Dendritic cell treated with granulocyte-macrophage colony-stimulating factor and Interleukin-4, amounts not matched to agents 40 ng/mL and 50 ng/mL, for 4 days (primary cell): ENCODE measurements at regions not wholly inside any gene's neighbourhood (a gene's known extent, or its start where the extent isn't known, plus 50 kb on each side); places are given as distances from the start of the nearest gene placed in this dataset.

ENCODE experiments used
- H3K27ac Mint-ChIP-seq: one replicate; pipeline ENCODE4 v1.8.0; 2022; ENCODE audit warnings: mild to moderate bottlenecking, mixed read lengths
- H3K27me3 Mint-ChIP-seq: one replicate; pipeline ENCODE4 v1.8.0; 2022; ENCODE audit warnings: mild to moderate bottlenecking, mixed read lengths
- H3K36me3 Mint-ChIP-seq: one replicate; pipeline ENCODE4 v1.8.0; 2022; ENCODE audit warnings: low read depth, mixed read lengths
- H3K4me1 Mint-ChIP-seq: one replicate; pipeline ENCODE4 v1.8.0; 2022; ENCODE audit warnings: low read depth, mixed read lengths
- H3K4me3 Mint-ChIP-seq: one replicate; pipeline ENCODE4 v1.8.0; 2022; ENCODE audit warnings: mild to moderate bottlenecking, moderate library complexity, mixed read lengths
- H3K9me3 Mint-ChIP-seq: one replicate; pipeline ENCODE4 v1.8.0; 2022; ENCODE audit warnings: mixed read lengths
- intact Hi-C: fragments of 100-400 bp; cut with micrococcal nuclease; formaldehyde crosslinking; loops from one replicate; pipeline ENCODE4 v1.15.0; 2022

DNA sequence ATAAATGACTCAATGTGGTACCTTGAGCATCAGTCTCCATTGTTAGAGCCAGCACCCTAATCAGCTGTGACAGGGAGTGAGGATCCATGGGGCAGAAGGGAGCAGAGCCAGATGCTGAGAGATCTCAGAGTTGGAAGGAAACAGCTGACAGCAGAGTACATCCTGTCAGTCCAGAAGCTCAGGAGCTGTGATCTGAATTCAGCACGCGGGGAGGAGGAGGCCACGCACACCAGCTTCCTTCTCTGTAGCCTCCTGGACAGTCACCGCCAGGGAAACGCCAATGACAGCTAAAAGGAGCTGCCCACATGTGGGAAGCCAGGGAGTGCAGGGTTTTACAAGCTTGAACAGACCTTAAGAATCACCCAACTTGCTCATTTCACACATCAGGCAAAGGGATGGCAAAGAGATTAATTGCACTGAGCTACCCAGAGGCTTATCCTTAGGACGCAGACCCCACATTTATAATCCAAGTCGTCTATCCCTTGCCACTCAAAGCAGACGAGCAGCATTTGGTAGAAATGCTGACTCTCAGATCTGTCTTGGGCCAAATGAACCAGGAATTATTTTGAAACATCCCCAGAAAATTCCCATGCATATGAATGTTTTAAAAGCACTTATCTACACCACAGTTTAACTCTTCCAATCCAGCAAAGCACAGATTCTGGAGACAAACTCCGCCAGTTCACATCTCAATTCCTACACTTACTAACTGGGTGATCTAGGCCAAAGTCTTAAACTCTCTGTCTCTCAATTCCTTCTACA is 322.6 kb upstream of the TMTC1 start:
- Mint-ChIP-seq H3K27ac (no peak overlapping the region), H3K36me3 (no peaks in the 10 kb centered on the region), H3K9me3 (peaks cover 32% of the 10 kb centered on the region), H3K4me1 (no peaks in the 10 kb centered on the region), H3K4me3 (no peak overlapping the region), H3K27me3 (no peaks in the 10 kb centered on the region)
- intact Hi-C loops = no loop called here

DNA sequence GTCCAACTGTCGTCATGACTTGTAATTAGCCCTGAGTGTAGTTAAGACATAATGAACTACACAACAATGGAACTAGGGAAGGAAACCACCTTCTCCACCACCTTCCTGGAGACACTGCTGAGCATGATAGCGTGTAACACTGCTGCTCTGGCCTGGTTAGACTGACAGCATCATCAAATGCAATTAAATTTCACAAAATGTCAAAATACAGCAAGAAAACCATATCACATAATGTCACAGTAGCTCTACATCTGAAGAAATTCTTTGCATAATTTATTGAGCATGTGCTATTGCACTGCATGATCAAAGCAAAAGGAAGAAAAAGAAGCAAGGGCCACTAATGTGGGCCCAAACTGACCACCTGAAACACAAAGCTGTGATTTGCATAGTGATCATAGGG is 321.8 kb upstream of the TMTC1 start:
- Mint-ChIP-seq H3K27me3 (no peaks in the 10 kb centered on the region), H3K27ac (no peak overlapping the region), H3K36me3 (no peaks in the 10 kb centered on the region), H3K4me3 (no peak overlapping the region), H3K9me3 (peaks cover 23% of the 10 kb centered on the region), H3K4me1 (no peaks in the 10 kb centered on the region)
- intact Hi-C loops = no loop called here

DNA sequence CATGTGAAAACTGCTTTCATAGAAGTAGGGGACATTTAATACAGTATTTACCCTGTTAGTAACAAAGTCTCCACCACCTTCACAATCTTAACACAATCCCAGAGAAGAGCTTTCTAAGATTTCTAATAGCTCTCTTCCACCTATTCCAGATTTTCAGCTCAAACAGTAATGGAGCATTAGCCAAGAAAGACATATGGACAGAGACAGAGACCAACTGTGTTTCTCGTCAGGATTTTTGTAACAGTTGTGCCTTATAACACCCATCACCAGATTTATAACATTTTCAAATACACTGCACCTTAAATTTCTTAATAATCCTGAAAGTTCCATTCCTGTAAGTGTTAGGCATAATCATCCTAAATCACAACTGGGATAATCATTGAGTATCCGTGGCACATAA is 321.2 kb upstream of the TMTC1 start:
- Mint-ChIP-seq H3K27me3 (no peaks in the 10 kb centered on the region), H3K36me3 (no peaks in the 10 kb centered on the region), H3K9me3 (peaks cover 23% of the 10 kb centered on the region), H3K4me3 (no peak overlapping the region), H3K4me1 (no peaks in the 10 kb centered on the region), H3K27ac (no peak overlapping the region)
- intact Hi-C loops = no loop called here

DNA sequence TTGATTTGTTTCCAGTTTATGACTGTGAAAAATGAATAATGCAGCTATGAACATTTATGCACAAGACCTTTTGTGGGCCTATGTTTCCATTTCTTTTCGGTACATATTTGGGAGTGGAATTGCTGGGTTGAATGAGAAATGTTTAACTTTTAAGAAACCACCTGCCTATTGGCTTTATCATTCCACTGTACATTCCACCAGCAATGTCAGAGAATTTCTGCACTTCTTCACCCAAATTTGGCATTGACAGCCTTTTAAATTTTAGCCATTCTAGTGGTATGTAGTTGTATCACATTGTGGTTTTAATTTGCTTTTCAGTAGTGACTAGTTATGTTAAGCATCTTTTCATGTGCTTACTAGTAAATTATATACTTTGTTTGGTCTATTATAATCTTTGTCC is 317.0 kb upstream of the TMTC1 start:
- no peaks in the 10 kb centered on the region for H3K36me3 Mint-ChIP-seq
- intact Hi-C loops = no loop called here
- no peaks in the 10 kb centered on the region for H3K9me3 Mint-ChIP-seq

DNA sequence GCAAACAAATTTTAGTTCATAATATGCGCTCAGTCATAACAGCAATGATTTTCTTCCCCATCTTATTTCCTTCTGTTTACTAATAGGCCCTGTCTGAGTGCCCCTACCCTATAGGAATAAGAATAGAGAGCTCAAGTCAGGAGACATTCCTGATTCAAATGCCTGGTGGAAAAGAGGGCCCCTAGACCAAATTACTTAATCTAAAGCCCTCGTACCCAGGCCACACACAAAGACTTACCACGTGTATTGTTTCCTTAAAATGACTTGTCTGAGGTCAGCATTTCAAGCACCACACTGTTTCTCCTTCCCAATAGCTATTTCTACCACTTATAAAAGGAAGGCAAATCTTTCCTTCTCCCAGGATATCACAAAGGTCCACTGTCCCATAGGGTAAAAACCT is 314.9 kb upstream of the TMTC1 start:
- Mint-ChIP-seq H3K4me1 (no peaks in the 10 kb centered on the region), H3K36me3 (no peaks in the 10 kb centered on the region), H3K9me3 (peaks cover 13% of the 10 kb centered on the region), H3K27ac (no peak overlapping the region), H3K4me3 (no peak overlapping the region), H3K27me3 (no peaks in the 10 kb centered on the region)
- intact Hi-C loops = no loop called here

More for the DNA sequence above, 317.0 kb upstream of the TMTC1 start:
- H3K4me1 Mint-ChIP-seq = no peaks in the 10 kb centered on the region
- H3K27me3 Mint-ChIP-seq = no peaks in the 10 kb centered on the region
- no peak overlapping the region for H3K27ac Mint-ChIP-seq
- H3K4me3 Mint-ChIP-seq = no peak overlapping the region

DNA sequence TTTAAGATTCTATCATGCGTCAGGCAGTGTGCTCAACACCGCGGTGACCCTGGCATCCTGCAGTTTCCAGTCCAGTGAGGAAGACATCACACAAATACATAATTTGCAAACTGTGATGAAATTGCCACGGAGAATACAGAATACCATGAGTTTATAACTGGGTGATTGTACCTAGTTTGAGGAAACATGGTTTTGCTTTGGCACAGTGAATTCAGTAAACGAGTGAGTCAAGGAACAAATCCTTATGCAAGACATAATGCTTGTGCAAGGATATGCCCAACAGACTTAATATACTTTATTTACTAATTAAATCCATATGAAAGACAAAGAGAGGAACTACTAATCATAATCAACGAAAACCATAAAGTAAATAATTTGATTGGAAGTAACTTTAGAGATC is 311.8 kb upstream of the TMTC1 start:
- Mint-ChIP-seq H3K27ac (no peak overlapping the region), H3K4me3 (no peak overlapping the region), H3K36me3 (no peaks in the 10 kb centered on the region), H3K9me3 (peaks cover 16% of the 10 kb centered on the region), H3K27me3 (no peaks in the 10 kb centered on the region), H3K4me1 (no peaks in the 10 kb centered on the region)
- intact Hi-C loops = no loop called here

DNA sequence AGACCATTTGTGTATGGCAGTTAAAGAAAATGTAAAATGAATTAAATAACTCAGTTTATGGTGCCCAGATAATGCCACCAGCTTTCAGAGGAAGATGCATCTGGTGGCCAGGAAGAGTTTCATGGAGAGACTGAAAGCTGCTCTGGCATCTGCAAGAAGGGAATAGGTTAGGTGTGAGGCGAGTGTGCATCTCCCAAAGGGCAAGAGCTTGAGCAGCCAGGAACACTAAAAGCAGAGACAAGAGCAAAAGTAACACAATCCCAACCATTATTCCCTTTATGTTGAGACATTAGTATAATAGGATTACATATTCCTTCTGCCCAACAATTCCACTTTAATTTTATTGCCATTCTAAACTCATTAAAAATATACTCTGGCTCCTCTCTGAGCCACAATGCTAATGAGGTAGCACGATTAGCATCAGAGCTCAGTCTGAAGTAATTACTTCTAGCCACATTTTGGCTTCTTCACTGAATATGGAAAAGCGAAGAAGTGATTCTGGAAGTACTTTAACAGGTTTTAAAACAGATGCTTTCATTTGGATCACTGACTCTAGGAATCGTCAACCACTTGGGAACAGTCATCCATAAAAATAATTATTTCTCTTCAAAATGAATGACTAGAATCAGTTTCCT is 309.4 kb upstream of the TMTC1 start:
- Mint-ChIP-seq H3K27ac (no peak overlapping the region), H3K27me3 (no peaks in the 10 kb centered on the region), H3K4me3 (no peak overlapping the region), H3K36me3 (no peaks in the 10 kb centered on the region), H3K4me1 (no peaks in the 10 kb centered on the region), H3K9me3 (peaks cover 16% of the 10 kb centered on the region)
- intact Hi-C loops = no loop called here

DNA sequence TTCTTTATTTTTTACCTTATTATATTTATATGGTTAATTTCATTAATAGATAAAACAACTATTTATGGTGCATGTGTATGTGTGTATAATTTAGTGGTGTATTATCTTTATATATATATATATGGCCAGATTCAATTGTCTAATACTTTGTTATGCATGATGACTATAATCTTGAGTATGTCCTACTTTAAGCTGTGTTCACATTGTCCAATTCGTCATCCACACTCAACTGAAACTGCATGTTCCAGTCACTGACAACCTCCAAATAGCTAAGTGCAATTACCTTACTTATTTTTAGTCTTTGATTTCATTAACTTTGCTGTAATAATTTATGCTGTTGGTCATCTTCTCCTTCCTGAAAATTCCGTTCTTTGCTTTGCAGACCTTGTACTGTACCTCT is 306.5 kb upstream of the TMTC1 start:
- intact Hi-C loops = no loop called here
- Mint-ChIP-seq H3K36me3 (no peaks in the 10 kb centered on the region), H3K27me3 (no peaks in the 10 kb centered on the region), H3K27ac (no peak overlapping the region), H3K9me3 (peaks cover 16% of the 10 kb centered on the region), H3K4me3 (no peak overlapping the region), H3K4me1 (no peaks in the 10 kb centered on the region)

DNA sequence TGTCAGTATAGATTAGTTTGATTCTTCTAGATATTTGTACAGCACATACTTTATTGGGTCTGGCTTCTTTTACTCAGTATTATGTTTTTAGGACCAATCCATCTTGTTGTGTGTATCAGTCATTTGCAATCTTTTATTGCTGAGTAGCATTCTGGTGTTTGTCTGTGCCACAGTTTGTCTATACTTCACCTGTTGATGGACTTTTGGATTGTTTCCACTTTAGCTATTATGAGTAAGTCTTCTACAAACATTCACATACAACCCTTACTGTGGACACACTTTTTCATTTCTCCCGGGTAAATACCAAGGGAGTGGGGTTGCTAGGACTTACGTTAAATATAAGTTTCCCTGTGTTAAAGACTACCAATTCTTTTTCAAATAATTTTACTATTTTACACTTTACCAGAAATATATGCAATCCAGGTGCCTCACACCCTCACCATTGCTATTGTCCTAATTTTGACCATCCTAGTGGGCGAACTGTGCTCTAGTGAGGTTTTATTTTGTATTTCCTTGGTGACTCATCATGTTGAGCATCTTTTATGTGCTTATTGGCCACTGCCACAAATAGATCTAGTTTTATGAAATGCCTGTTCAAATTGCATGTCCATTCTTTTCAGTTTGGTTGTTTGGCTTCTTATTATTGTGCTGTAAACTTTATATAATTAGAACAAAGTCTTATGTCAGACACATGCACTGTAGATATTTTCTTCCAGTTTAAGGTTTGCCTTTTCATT is 304.7 kb upstream of the TMTC1 start:
- Mint-ChIP-seq H3K27me3 (no peaks in the 10 kb centered on the region), H3K4me3 (no peak overlapping the region), H3K4me1 (no peaks in the 10 kb centered on the region), H3K36me3 (no peaks in the 10 kb centered on the region), H3K9me3 (peaks cover under 1% of the 10 kb centered on the region), H3K27ac (no peak overlapping the region)
- intact Hi-C loops = no loop called here

DNA sequence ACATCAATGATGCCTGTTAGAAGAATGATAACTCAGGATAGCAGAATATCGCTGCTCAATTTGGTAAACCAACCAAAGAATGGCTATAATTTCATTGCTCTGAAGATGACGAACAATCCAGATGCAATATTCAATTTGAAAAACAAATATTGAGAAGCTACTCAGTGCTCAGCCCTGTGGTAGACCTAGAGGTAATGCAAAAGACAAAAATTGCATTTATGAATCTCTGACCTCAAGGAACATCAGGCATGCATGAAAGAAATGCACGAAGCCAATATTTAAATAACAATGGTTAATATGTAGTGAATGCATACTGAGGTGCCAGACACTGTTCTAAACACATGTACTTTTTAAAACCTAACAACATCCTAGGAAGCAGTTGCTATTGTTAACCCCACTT is 298.6 kb upstream of the TMTC1 start:
- Mint-ChIP-seq H3K4me1 (no peaks in the 10 kb centered on the region), H3K36me3 (no peaks in the 10 kb centered on the region), H3K27me3 (no peaks in the 10 kb centered on the region), H3K27ac (no peak overlapping the region), H3K4me3 (no peak overlapping the region), H3K9me3 (peaks cover 19% of the 10 kb centered on the region)
- intact Hi-C loops = no loop called here

DNA sequence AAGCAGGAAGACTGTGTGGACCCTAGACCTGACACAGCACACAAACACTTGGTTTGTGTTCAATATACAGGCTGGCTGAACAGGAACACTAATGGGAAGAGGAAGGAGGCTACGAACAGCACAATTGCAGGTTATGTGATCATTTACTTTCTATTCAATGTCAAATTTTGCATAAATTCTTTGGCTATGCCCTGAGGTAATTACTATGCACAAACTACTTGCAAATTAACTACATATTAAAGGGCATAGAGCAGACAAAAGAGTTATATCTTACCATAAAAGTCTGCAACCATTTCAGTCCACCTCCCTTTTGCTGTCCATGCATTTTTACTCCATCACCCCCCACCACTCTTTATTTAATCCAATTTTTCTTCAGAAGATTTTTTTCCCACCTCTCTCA is 291.2 kb upstream of the TMTC1 start:
- H3K9me3 Mint-ChIP-seq = peaks cover 10% of the 10 kb centered on the region
- H3K27ac Mint-ChIP-seq = no peak overlapping the region
- H3K4me1 Mint-ChIP-seq = no peaks in the 10 kb centered on the region
- no peaks in the 10 kb centered on the region for H3K36me3 Mint-ChIP-seq
- no peak overlapping the region for H3K4me3 Mint-ChIP-seq
- H3K27me3 Mint-ChIP-seq = no peaks in the 10 kb centered on the region
- intact Hi-C loops = no loop called here

DNA sequence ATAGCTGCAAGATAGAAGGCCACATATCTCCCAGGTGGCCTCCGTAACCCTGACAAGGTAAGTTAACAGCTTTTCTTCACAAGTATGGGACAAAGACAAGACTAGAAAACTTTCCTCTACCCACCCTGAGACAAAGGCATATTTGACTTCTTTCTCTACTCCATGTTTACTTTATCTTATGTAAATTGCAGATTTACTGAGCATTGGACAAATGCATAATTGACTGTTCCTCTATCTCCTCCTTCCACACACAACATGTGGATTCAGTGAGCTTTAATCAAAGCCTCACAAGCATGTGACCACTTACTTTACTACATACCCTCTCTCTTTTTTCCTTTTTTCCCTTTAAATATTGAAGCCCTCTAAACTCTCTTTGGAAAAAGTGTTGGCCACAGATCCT is 289.1 kb upstream of the TMTC1 start:
- H3K4me1 Mint-ChIP-seq = no peaks in the 10 kb centered on the region
- H3K9me3 Mint-ChIP-seq = peaks cover 14% of the 10 kb centered on the region
- H3K36me3 Mint-ChIP-seq = no peaks in the 10 kb centered on the region
- H3K27me3 Mint-ChIP-seq = no peaks in the 10 kb centered on the region
- H3K27ac Mint-ChIP-seq = no peak overlapping the region
- intact Hi-C loops = no loop called here
- H3K4me3 Mint-ChIP-seq = no peak overlapping the region

DNA sequence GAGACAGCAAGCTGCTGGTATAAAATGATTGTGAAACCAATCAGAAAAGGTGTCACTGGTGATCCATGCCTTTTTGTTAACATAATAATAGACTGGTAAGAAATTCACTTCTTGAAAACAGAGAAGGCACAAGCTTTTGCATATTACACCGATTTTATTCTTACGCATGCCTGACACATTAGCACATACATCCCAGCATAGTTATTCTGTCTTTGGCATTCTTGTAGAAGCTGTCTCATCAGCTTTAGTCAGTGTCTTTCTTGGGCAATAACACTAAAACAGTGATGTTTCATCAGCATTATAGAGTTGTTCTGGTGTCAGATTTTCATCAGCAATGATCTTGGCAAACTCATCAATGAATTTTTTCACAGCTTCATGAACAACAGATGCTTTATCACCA is 283.4 kb upstream of the TMTC1 start:
- Mint-ChIP-seq H3K4me1 (no peaks in the 10 kb centered on the region), H3K4me3 (no peak overlapping the region), H3K9me3 (peaks cover 15% of the 10 kb centered on the region), H3K27ac (no peak overlapping the region), H3K27me3 (no peaks in the 10 kb centered on the region), H3K36me3 (no peaks in the 10 kb centered on the region)
- intact Hi-C loops = no loop called here

DNA sequence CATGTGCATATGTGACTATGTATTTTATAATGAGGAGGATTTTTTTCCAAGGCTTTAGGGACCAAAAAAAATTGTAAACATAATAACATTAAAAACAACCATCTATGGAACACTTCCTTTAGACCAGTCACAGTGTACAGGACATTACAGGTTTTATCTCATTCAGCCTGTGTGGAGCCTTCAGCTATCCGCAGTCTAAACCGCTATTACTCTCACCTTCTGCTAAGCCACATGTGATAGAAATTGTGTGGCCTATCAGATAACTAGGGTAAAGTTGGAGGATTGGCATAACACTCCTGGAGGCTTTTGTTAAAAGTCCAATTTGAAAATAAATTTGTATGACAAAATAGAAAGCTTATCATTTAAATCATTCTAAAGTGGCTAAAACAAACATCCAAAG is 281.2 kb upstream of the TMTC1 start:
- Mint-ChIP-seq H3K27me3 (no peaks in the 10 kb centered on the region), H3K4me1 (no peaks in the 10 kb centered on the region), H3K9me3 (peaks cover 15% of the 10 kb centered on the region)

More for the DNA sequence above, 281.2 kb upstream of the TMTC1 start:
- H3K36me3 Mint-ChIP-seq = no peaks in the 10 kb centered on the region
- intact Hi-C loops = no loop called here
- no peak overlapping the region for H3K27ac Mint-ChIP-seq
- H3K4me3 Mint-ChIP-seq = no peak overlapping the region
